Pancreas (tissue), 10 donors: ENCODE measurements at regions not wholly inside any gene's neighbourhood (a gene's known extent, or its start where the extent isn't known, plus 50 kb on each side); places are given as distances from the start of the nearest gene placed in this dataset.

Source experiments
- ATAC-seq, 4 donors: fragments of 200-7000 bp; cut with Tn5 transposase; one replicate each; pipeline versions ENCODE4 v1.8.0 to v1.9.1; 2020; ENCODE audit warnings: mild to moderate bottlenecking in 4 of 4, moderate library complexity in 4 of 4
- DNase-seq, 6 donors: peaks; one replicate each; pipeline ENCODE4 v3.0.0-alpha.2; 2020
- FAIRE-seq: peaks from 2 replicates; lab custom pipeline; 2012; peaks lifted over from hg19 to GRCh38; lab: Jason Lieb, UNC
- H3K27ac ChIP-seq, 4 donors: fragments of 200-600 bp; sonication (generic); 1 replicate in 3 of 4; 2 replicates in 1 of 4; pipeline versions ENCODE4 v1.5.0 to v1.8.0; 2020
- H3K27me3 ChIP-seq, 4 donors: fragments of 200-600 bp; one replicate each; pipeline ENCODE4 v1.8.0; 2021
- H3K36me3 ChIP-seq, 3 donors: fragments of 200-600 bp; sonication (generic) in 1 of 3; one replicate each; pipeline versions ENCODE4 v1.5.0 to v1.8.0; 2020 to 2021
- H3K4me1 ChIP-seq, 3 donors: fragments of 200-600 bp; one replicate each; pipeline ENCODE4 v1.8.0; 2021
- H3K4me3 ChIP-seq, 4 donors: fragments of 200-600 bp; sonication (generic) in 2 of 4; one replicate each; pipeline versions ENCODE4 v1.5.0 to v1.8.0; 2020 to 2021
- H3K9me3 ChIP-seq, 4 donors: fragments of 200-600 bp; one replicate each; pipeline ENCODE4 v1.8.0; 2021
- CTCF ChIP-seq, 4 donors: fragments of 200-600 bp; sonication (generic) in 3 of 4; IDR thresholded peaks; one replicate each; pipeline versions ENCODE4 v1.5.0 to v1.8.0; 2021; ENCODE audit warnings: antibody characterized with exemption in 4 of 4
- whole genome bisulfite sequencing, 2 donors: extraction: QIAGEN DNeasy Blood & Tissue Kit; methylation state at CpG; one replicate each; pipeline ENCODE4 v1.1.7; 2013; 5-methylcytosine and 5-hydroxymethylcytosine counted together
- intact Hi-C, 3 donors: fragments of 100-400 bp; cut with DNase I; formaldehyde crosslinking; loops; one replicate each; pipeline versions ENCODE4 v1.11.1 to v1.14.2; 2022
- donor health status: healthy with polysubstance abuse.
- donor health status: DM: no; HTN: no; CAD: no; lungs with moderate emphysema.
- donor health status: DM: no; HTN: no; CAD: no.
- donor health status: control.
- donor health status: control.
- donor health status: Bipolar disorder and iron deficiency.
- donor health status: DM: yes; HTN: yes; CAD: no.
- donor health status: DM: no; HTN: no; CAD: no.
- donor health status: DM: no; HTN: no; CAD: no.
- donor health status: DM: yes; HTN: yes; CAD: no.

DNA sequence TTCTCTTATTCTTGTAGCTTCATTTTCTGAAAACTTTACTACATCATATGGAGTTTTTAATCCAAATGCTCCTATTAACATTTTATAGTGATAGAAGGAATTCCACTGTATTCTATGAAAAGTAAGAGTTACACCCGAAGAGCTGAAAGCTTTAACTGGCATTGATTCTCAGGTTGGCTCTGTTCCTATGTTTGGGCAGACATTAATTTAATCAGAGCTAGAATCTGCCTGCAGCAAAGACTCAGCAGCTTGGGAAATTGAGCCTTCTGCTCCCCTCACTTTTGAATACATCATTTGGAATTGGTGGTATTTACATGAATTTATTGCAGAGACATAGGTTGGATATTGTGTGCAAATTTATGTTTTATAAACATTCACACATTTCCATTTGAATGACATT is 1494.7 kb downstream of the CDH8 start:
- ATAC-seq = no peak
- 19 to 29% methylated on average over 1 of the region's 1 CpG for WGBS, 2 donors

GRCh38 chr16:60510941-60511340 is 1525.3 kb downstream of the CDH8 start:
- intact Hi-C loops = no loop called here
- no peak for ATAC-seq

More for the DNA sequence above, 1494.7 kb downstream of the CDH8 start:
- no peak overlapping the region for H3K27ac ChIP-seq
- no peak overlapping the region for H3K4me3 ChIP-seq
- FAIRE-seq (no peak), DNase-seq (no peak)
- H3K27me3 ChIP-seq = no peaks in the 10 kb centered on the region
- no peaks in the 10 kb centered on the region for H3K36me3 ChIP-seq
- no peak for TF ChIP-seq CTCF (IDR thresholded peaks at IDR 0.05)
- H3K4me1 ChIP-seq = no peaks in the 10 kb centered on the region
- intact Hi-C loops = no loop called here
- H3K9me3 ChIP-seq = no peaks in the 10 kb centered on the region

DNA sequence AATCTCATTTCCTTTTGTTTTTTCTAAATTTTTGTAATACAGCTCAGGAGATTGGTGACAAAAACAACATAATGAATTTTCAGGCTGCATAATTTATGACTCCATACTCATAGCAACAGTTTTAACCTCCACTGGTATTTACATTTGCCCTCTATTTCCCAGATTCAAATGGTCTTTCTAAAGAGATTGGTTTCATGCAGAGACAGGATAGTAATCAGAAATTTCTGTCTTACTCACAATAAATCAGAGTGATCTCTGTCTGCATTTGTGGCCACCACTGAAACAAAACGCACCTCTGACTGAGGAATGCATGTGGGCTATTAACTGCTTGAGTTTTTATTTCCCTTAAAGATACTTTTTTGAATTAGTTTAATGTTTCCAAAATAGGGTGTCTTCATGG is 1526.0 kb downstream of the CDH8 start:
- intact Hi-C loops = no loop called here
- ATAC-seq (no peak), DNase-seq (no peak), FAIRE-seq (no peak)
- H3K27ac ChIP-seq = no peak overlapping the region
- H3K36me3 ChIP-seq = no peaks in the 10 kb centered on the region
- no peaks in the 10 kb centered on the region for H3K27me3 ChIP-seq
- H3K4me3 ChIP-seq = no peak overlapping the region
- no peaks in the 10 kb centered on the region for H3K4me1 ChIP-seq
- WGBS, 2 donors = 62 to 68% methylated on average over 1 of the region's 1 CpG
- TF ChIP-seq CTCF (IDR thresholded peaks at IDR 0.05) = no peak
- H3K9me3 ChIP-seq = no peaks in the 10 kb centered on the region

More at GRCh38 chr16:60510941-60511340, 1525.3 kb downstream of the CDH8 start:
- TF ChIP-seq CTCF (IDR thresholded peaks at IDR 0.05) = no peak
- Histone ChIP-seq H3K4me3 (no peak overlapping the region), H3K4me1 (no peaks in the 10 kb centered on the region), H3K9me3 (no peaks in the 10 kb centered on the region), H3K36me3 (no peaks in the 10 kb centered on the region), H3K27me3 (no peaks in the 10 kb centered on the region), H3K27ac (no peak overlapping the region)
- FAIRE-seq = no peak
- no peak for DNase-seq
- 75 to 87% methylated on average over 3 of the region's 3 CpGs for WGBS, 2 donors

DNA sequence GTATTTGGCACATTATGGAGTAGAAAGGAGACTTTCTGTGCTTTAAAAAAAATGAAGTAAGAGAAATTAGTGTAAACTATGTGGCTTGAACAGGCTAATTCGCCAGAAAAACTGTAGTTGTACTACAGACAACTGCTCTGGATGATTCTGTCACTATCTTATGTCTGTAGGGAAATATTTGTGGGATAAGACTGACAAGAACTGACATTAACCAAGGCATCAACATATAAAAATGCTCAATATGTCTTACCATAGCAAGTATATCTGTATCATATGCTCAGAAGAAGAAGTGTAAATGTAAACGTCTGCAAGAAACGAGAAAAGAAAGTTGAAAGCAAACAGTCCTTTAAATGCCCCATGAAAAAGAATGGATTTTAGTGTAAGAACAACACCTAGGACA is 1545.0 kb downstream of the CDH8 start:
- H3K27ac ChIP-seq = no peak overlapping the region
- WGBS, 2 donors = 41 to 51% methylated on average over 3 of the region's 3 CpGs
- no peak for DNase-seq
- ATAC-seq = no peak
- H3K36me3 ChIP-seq = no peaks in the 10 kb centered on the region
- intact Hi-C loops = no loop called here
- no peak for FAIRE-seq
- H3K4me3 ChIP-seq = no peak overlapping the region
- no peak for TF ChIP-seq CTCF (IDR thresholded peaks at IDR 0.05)
- H3K4me1 ChIP-seq = no peaks in the 10 kb centered on the region
- no peaks in the 10 kb centered on the region for H3K27me3 ChIP-seq
- H3K9me3 ChIP-seq = no peaks in the 10 kb centered on the region

DNA sequence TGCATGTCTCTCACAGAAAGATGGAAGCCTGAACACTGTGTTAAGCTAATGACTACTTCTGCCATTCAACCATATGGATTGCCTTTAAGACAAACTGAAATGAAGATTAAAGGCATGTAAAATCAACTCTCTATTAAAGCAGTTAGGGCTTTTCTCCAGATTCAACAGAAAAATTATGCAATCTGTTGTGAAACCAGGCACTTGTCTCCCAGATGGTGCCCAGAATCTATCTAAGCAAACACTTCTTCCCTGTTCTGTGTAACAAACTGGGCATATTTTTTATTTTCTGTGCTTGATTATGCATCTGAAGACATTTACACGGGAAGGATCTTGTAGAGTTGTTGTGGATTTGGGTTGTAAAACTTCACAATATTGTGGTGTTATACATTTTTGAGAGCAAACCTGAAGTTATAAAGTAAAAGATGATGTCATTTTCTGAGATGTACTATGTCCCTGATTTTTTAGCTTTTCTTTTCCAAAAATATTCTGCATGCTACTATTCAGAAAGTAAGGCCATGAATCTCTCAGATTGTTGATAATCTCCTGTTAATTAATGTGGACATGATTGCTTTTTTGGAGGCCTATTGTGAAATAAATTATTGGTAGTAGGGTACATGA is 1550.3 kb downstream of the CDH8 start:
- no peak for DNase-seq
- intact Hi-C loops = no loop called here
- no peak for FAIRE-seq
- TF ChIP-seq CTCF (IDR thresholded peaks at IDR 0.05) = no peak
- Histone ChIP-seq H3K27me3 (no peaks in the 10 kb centered on the region), H3K4me3 (no peak overlapping the region), H3K9me3 (no peaks in the 10 kb centered on the region), H3K4me1 (no peaks in the 10 kb centered on the region), H3K27ac (no peak overlapping the region), H3K36me3 (no peaks in the 10 kb centered on the region)
- ATAC-seq = no peak
- WGBS, 2 donors = 29 to 56% methylated on average over 1 of the region's 1 CpG
